Lower lobe of right lung (tissue), 2 donors: ENCODE measurements at regions not wholly inside any gene's neighbourhood (a gene's known extent, or its start where the extent isn't known, plus 50 kb on each side); places are given as distances from the start of the nearest gene placed in this dataset.

Source experiments
- ATAC-seq, 2 donors: fragments of 200-7000 bp; cut with Tn5 transposase; one replicate each; pipeline ENCODE4 v1.9.1; 2020 to 2022; ENCODE audit warnings: mild to moderate bottlenecking in 2 of 2, moderate library complexity in 2 of 2
- DNase-seq: peaks from one replicate; pipeline ENCODE4 v3.0.0-alpha.2; 2020
- H3K27ac ChIP-seq: fragments of 200-600 bp; one replicate; pipeline ENCODE4 v1.8.0; 2022
- H3K27me3 ChIP-seq: fragments of 200-600 bp; one replicate; pipeline ENCODE4 v1.8.0; 2022; ENCODE audit warnings: low read depth
- H3K36me3 ChIP-seq: fragments of 200-600 bp; one replicate; pipeline ENCODE4 v1.8.0; 2022; ENCODE audit warnings: mild to moderate bottlenecking
- H3K4me1 ChIP-seq: fragments of 200-600 bp; one replicate; pipeline ENCODE4 v1.8.0; 2022
- H3K4me3 ChIP-seq: fragments of 200-600 bp; one replicate; pipeline ENCODE4 v1.8.0; 2022; ENCODE audit warnings: mild to moderate bottlenecking
- H3K9me3 ChIP-seq: fragments of 200-600 bp; one replicate; pipeline ENCODE4 v1.8.0; 2022
- CTCF ChIP-seq: fragments of 200-600 bp; IDR thresholded peaks from one replicate; pipeline ENCODE4 v1.8.0; 2022; ENCODE audit warnings: antibody characterized with exemption, mild to moderate bottlenecking
- intact Hi-C: fragments of 100-400 bp; cut with DNase I; formaldehyde crosslinking; loops from one replicate; pipeline ENCODE4 v1.11.0; 2022
- donor health status: DM: no; HTN: yes; CAD: no; lungs with severe emphysema.

DNA sequence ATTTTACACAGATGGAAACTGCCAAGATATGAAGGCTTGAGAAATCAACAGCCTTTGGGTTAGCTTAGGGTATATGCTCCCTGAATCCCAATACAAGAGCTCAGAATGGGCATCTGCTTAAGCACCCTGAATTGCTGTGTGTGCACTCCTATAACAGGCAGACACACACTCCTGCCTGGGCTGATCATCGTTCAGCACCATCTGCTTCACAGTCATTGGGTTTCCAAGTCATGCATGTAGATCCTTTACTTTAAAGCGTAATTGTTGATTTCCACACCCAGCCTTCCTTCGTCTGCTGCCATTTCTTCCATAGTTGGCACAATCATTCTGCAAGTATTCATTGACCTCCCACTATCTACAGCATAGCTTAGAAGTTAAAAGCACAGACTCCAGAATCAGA is 263.5 kb downstream of the CBLN4 start:
- no peaks in the 10 kb centered on the region for H3K9me3 ChIP-seq
- no peak for TF ChIP-seq CTCF
- H3K27me3 ChIP-seq = no peaks in the 10 kb centered on the region
- no peaks in the 10 kb centered on the region for H3K4me1 ChIP-seq
- DNase-seq = no peak
- no peak overlapping the region for H3K4me3 ChIP-seq
- no peak overlapping the region for H3K27ac ChIP-seq
- ATAC-seq = no peak
- no peaks in the 10 kb centered on the region for H3K36me3 ChIP-seq
- intact Hi-C loops = no loop called here

DNA sequence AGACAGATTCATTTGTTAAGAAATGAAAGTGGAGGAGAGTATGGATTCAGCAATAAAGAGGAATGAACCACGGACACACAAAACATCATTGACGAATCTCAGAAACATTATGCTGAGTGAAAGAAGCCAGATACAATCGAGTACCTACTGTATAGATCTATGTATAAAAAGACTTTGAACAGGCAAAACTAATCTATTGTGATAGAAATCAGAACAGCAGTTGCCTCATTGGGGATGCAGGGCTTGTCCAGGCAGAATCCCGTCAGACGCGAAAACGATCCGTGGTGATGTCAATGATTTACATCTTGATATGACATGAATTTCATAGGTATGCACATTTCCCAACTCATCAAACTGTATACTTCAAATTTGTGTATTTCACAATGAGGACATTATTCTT is 265.2 kb downstream of the CBLN4 start:
- Histone ChIP-seq H3K9me3 (no peaks in the 10 kb centered on the region), H3K4me1 (no peaks in the 10 kb centered on the region), H3K4me3 (no peak overlapping the region), H3K27me3 (no peaks in the 10 kb centered on the region), H3K36me3 (no peaks in the 10 kb centered on the region), H3K27ac (no peak overlapping the region)
- TF ChIP-seq CTCF = no peak
- intact Hi-C loops = no loop called here
- ATAC-seq (no peak), DNase-seq (no peak)

DNA sequence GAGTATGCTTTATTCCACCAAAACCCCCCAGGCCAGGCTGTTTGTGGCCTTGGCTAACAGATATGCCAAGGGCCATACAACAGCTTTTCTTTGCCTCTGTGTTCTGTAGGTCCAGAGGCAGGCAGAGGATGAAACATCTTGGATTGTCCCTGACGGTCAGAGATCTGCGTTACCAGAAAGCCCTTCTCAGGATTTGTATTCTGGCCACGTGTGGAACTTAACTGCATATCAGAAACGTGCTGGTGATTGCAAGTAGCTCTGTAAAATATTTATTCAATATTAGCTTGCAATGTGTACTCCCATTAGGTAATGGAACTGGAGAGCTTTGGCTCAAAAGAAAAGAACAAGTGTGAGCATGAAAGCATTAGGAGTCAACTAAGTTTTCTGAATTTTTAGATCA is 275.0 kb downstream of the CBLN4 start:
- TF ChIP-seq CTCF = no peak
- Histone ChIP-seq H3K4me3 (no peak overlapping the region), H3K27me3 (no peaks in the 10 kb centered on the region), H3K4me1 (no peaks in the 10 kb centered on the region), H3K27ac (no peak overlapping the region), H3K9me3 (no peaks in the 10 kb centered on the region), H3K36me3 (no peaks in the 10 kb centered on the region)
- ATAC-seq (no peak), DNase-seq (no peak)
- intact Hi-C loops = no loop called here

- no peak overlapping the region for H3K4me3 ChIP-seq
- H3K27me3 ChIP-seq = no peaks in the 10 kb centered on the region
- ATAC-seq (no peak), DNase-seq (no peak)
- H3K4me1 ChIP-seq = no peaks in the 10 kb centered on the region
- no peaks in the 10 kb centered on the region for H3K36me3 ChIP-seq
- no peak overlapping the region for H3K27ac ChIP-seq
- peaks cover 3% of the 10 kb centered on the region for H3K9me3 ChIP-seq
- intact Hi-C loops = no loop called here
- TF ChIP-seq CTCF = no peak
These were observed 290.6 kb downstream of the CBLN4 start for GRCh38 chr20:55714736-55715135.

DNA sequence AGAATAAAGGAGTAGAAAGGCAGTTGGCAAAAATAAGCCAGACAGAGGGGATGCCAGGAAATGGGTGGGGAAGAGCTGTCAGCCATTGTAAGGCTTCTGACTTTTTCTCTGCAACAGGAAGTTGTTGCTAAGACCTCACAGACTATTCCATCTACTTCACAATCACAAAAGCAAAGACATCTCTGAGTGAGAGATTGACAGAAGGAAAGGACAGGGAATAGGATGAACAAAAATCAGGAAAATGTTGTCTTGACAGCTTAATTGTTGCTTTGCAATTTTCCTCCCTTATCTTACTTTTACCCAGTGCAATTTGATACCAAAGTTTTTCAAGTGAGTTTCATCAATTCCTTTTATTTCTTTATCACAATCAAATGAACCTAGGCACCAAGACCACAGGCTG is 291.2 kb downstream of the CBLN4 start:
- Histone ChIP-seq H3K4me1 (no peaks in the 10 kb centered on the region), H3K36me3 (no peaks in the 10 kb centered on the region), H3K27me3 (no peaks in the 10 kb centered on the region), H3K27ac (no peak overlapping the region), H3K9me3 (peaks cover 3% of the 10 kb centered on the region), H3K4me3 (no peak overlapping the region)
- DNase-seq = no peak
- no peak for TF ChIP-seq CTCF
- intact Hi-C loops = no loop called here
- ATAC-seq = no peak

- H3K27ac ChIP-seq = no peak overlapping the region
- H3K36me3 ChIP-seq = no peaks in the 10 kb centered on the region
- no peaks in the 10 kb centered on the region for H3K9me3 ChIP-seq
- no peak overlapping the region for H3K4me3 ChIP-seq
- no peaks in the 10 kb centered on the region for H3K4me1 ChIP-seq
- DNase-seq (no peak), ATAC-seq (no peak)
- intact Hi-C loops = no loop called here
- no peaks in the 10 kb centered on the region for H3K27me3 ChIP-seq
- no peak for TF ChIP-seq CTCF
These were observed 300.9 kb downstream of the CBLN4 start for GRCh38 chr20:55704458-55704857.
